ENCODE measurements at regions not wholly inside any gene's neighbourhood (a gene's known extent, or its start where the extent isn't known, plus 50 kb on each side); places are given as distances from the start of the nearest gene placed in this dataset.

DNA sequence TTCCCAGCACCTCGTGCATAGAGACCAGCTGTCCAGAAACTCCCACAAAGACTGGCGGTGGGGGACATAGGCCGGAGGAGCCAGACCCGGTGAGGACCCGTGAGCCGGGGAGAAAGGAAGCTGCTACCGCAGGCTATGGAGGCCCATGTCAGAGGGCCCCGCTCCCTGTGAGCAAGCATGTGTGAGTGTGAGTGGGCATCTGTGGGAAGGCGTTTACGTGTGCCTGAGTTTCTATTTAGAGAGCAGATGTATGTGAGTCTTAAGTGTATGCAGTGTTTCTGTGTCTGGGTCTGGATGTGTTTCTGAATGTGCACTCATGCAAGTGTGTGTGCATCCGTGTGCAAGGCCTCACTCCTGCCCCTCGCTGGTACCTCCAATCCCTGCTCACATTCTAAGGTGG is 187.8 kb upstream of the RAB6C start:
- no peaks in the 10 kb centered on the region for H3K79me2 ChIP-seq (ENCODE audit: insufficient read depth, low read depth)
- H3K27me3 ChIP-seq (ENCODE audit: insufficient read depth, low read depth), result no peaks in the 10 kb centered on the region
- no peak overlapping the region for H3K4me2 ChIP-seq
- no peak overlapping the region for H3K27ac ChIP-seq
- H4K20me1 ChIP-seq (ENCODE audit: insufficient read depth), result no peaks in the 10 kb centered on the region
- TF ChIP-seq, protein P1, sequence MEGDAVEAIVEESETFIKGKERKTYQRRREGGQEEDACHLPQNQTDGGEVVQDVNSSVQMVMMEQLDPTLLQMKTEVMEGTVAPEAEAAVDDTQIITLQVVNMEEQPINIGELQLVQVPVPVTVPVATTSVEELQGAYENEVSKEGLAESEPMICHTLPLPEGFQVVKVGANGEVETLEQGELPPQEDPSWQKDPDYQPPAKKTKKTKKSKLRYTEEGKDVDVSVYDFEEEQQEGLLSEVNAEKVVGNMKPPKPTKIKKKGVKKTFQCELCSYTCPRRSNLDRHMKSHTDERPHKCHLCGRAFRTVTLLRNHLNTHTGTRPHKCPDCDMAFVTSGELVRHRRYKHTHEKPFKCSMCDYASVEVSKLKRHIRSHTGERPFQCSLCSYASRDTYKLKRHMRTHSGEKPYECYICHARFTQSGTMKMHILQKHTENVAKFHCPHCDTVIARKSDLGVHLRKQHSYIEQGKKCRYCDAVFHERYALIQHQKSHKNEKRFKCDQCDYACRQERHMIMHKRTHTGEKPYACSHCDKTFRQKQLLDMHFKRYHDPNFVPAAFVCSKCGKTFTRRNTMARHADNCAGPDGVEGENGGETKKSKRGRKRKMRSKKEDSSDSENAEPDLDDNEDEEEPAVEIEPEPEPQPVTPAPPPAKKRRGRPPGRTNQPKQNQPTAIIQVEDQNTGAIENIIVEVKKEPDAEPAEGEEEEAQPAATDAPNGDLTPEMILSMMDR (conservative IDR thresholded peaks at IDR 0.05; ENCODE audit: low read depth, low read length), result no peak
- no peak overlapping the region for H2AFZ ChIP-seq (ENCODE audit: low read depth)
- no peak overlapping the region for H3K9ac ChIP-seq
- no peaks in the 10 kb centered on the region for H3K36me3 ChIP-seq (ENCODE audit: insufficient read depth)
- no peaks in the 10 kb centered on the region for H3K4me1 ChIP-seq (ENCODE audit: low read depth, poor library complexity, severe bottlenecking)
- H3K4me3 ChIP-seq (IDR thresholded peaks at IDR 0.05; ENCODE audit: insufficient read depth, low read depth, low read length), result no peak overlapping the region

DNA sequence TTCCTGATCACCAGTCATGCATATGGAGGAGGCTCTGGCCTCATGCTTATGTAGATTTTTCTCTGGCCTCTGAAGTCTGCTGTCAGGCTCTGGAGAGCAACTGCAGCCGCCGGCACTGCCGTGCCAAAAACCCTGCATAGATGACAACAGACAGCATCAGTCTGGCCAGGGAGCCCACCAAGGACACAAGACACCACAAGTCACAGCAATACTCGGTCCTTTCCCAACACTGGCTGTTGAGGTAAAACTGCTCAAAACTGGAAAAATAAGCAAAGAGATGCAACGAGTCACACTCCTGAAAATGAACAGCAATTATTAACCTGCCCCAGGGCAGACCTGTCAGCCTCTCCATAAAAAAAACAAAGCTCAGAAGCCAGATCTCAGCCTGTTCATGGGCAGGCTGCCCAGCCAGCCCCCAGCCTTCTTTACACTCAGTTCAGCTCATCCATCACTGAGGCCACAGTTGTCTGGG is 186.0 kb upstream of the RAB6C start:
- TF ChIP-seq, protein P1 (conservative IDR thresholded peaks at IDR 0.05; ENCODE audit: low read depth, low read length), result no peak
- Histone ChIP-seq H3K9ac (no peak overlapping the region), H4K20me1 (ENCODE audit: insufficient read depth) (no peaks in the 10 kb centered on the region), H3K4me2 (no peak overlapping the region), H2AFZ (ENCODE audit: low read depth) (no peak overlapping the region), H3K36me3 (ENCODE audit: insufficient read depth) (no peaks in the 10 kb centered on the region), H3K79me2 (ENCODE audit: insufficient read depth, low read depth) (no peaks in the 10 kb centered on the region), H3K4me1 (ENCODE audit: low read depth, poor library complexity, severe bottlenecking) (no peaks in the 10 kb centered on the region), H3K27ac (no peak overlapping the region), H3K4me3 (IDR thresholded peaks at IDR 0.05; ENCODE audit: insufficient read depth, low read depth, low read length) (no peak overlapping the region), H3K27me3 (ENCODE audit: insufficient read depth, low read depth) (no peaks in the 10 kb centered on the region)

DNA sequence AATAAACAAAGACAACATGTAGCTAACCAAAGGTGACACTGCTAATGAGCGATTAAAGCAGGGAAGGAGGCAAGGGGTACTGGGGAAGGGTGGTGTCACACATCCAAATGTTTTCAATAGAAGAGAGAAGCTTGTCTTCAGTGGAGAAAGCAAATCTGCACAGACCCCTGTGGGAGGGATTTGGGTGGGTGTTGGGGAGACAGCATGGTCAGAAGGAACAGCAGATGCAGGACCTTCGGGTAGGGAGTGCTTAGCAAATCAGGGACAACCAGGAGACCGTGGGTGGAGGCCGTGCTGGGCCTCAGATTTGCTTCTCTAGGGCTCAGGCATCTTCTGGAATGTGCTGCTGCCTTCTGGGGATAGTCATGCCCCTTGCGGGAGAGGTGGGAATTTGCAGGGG is 185.3 kb upstream of the RAB6C start:
- Histone ChIP-seq H3K79me2 (ENCODE audit: insufficient read depth, low read depth) (no peaks in the 10 kb centered on the region), H3K9ac (no peak overlapping the region), H4K20me1 (ENCODE audit: insufficient read depth) (no peaks in the 10 kb centered on the region), H3K36me3 (ENCODE audit: insufficient read depth) (no peaks in the 10 kb centered on the region), H2AFZ (ENCODE audit: low read depth) (no peak overlapping the region), H3K27ac (no peak overlapping the region), H3K4me1 (ENCODE audit: low read depth, poor library complexity, severe bottlenecking) (no peaks in the 10 kb centered on the region), H3K4me2 (no peak overlapping the region), H3K27me3 (ENCODE audit: insufficient read depth, low read depth) (no peaks in the 10 kb centered on the region), H3K4me3 (IDR thresholded peaks at IDR 0.05; ENCODE audit: insufficient read depth, low read depth, low read length) (no peak overlapping the region)
- TF ChIP-seq, protein P1 (conservative IDR thresholded peaks at IDR 0.05; ENCODE audit: low read depth, low read length), result no peak

DNA sequence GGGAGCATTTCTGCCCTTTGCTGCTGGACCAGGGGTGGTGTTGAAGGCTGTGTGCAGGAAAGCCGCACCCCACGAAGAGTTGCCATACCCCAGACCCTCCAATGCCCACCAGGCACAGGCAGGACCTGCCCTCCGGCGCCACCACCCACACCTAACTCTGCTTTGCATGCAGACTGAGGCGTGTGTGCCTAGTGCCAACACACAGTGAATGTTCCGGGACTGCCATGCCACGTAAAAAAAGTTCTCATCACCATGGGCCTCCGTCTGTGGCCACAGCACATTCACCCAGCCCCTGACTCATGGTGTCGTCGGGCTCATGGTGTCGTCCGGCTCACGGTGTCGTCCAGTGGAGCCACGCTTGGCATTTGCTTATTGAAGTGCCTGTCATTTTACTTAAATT is 184.9 kb upstream of the RAB6C start:
- Histone ChIP-seq H3K27ac (no peak overlapping the region), H4K20me1 (ENCODE audit: insufficient read depth) (no peaks in the 10 kb centered on the region), H3K4me3 (IDR thresholded peaks at IDR 0.05; ENCODE audit: insufficient read depth, low read depth, low read length) (no peak overlapping the region), H3K27me3 (ENCODE audit: insufficient read depth, low read depth) (no peaks in the 10 kb centered on the region), H3K36me3 (ENCODE audit: insufficient read depth) (no peaks in the 10 kb centered on the region), H3K4me1 (ENCODE audit: low read depth, poor library complexity, severe bottlenecking) (no peaks in the 10 kb centered on the region), H2AFZ (ENCODE audit: low read depth) (no peak overlapping the region), H3K79me2 (ENCODE audit: insufficient read depth, low read depth) (no peaks in the 10 kb centered on the region), H3K4me2 (no peak overlapping the region), H3K9ac (no peak overlapping the region)
- TF ChIP-seq, protein P1 (conservative IDR thresholded peaks at IDR 0.05; ENCODE audit: low read depth, low read length), result no peak

All from KMS-11 (cell line).